ENCODE measurements at regions not wholly inside any gene's neighbourhood (a gene's known extent, or its start where the extent isn't known, plus 50 kb on each side); places are given as distances from the start of the nearest gene placed in this dataset.

DNA sequence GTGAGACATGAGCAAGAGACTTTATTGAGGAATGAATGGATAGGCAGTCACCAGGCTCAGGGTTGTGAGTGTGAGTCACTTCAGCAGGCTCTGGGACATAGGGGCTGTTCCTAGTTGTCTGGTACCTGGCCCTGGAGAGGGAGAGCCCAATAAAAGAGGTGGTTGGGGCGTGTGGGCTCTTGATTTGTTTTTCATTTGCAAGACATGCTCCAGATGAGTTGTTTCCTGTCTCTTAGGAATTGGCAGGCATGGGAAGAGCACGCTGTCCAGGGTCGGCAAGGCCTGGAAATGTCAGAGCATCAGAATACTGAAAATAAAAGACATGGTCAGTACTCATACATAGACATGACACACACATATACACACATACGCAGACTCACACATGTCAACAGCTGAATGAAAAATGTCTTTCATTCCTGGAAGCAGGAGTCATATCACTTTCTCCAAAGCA is 166.3 kb upstream of the SULF2 start:
- TF ChIP-seq, protein P1, sequence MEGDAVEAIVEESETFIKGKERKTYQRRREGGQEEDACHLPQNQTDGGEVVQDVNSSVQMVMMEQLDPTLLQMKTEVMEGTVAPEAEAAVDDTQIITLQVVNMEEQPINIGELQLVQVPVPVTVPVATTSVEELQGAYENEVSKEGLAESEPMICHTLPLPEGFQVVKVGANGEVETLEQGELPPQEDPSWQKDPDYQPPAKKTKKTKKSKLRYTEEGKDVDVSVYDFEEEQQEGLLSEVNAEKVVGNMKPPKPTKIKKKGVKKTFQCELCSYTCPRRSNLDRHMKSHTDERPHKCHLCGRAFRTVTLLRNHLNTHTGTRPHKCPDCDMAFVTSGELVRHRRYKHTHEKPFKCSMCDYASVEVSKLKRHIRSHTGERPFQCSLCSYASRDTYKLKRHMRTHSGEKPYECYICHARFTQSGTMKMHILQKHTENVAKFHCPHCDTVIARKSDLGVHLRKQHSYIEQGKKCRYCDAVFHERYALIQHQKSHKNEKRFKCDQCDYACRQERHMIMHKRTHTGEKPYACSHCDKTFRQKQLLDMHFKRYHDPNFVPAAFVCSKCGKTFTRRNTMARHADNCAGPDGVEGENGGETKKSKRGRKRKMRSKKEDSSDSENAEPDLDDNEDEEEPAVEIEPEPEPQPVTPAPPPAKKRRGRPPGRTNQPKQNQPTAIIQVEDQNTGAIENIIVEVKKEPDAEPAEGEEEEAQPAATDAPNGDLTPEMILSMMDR (IDR thresholded peaks at IDR 0.05): no peak
- DNase-seq: no peak
- Histone ChIP-seq H3K9me3 (no peaks in the 10 kb centered on the region), H3K4me1 (ENCODE audit: low read depth) (no peaks in the 10 kb centered on the region), H3K4me3 (no peak overlapping the region), H3K36me3 (ENCODE audit: low read depth) (no peaks in the 10 kb centered on the region)
- no peak for ATAC-seq
- intact Hi-C loops (cut with DNase I, micrococcal nuclease): no loop called here

DNA sequence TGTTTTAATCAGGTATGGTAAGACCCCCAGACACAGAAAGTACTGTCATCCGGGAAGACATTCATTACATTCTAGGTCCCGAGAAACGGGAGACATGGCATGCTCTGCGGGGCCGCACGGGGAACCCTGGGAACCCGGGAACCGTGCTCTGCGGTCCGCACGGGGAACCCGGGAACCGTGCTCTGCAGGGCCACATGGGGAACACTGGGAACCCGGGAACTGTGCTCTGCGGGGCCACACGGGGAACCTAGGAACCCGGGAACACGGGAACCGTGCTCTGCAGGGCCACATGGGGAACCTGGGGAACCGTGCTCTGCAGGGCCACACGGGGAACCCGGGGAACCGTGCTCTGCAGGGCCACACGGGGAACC is 165.6 kb upstream of the SULF2 start:
- intact Hi-C loops (cut with DNase I, micrococcal nuclease): no loop called here
- Histone ChIP-seq H3K4me3 (no peak overlapping the region), H3K9me3 (no peaks in the 10 kb centered on the region), H3K36me3 (ENCODE audit: low read depth) (no peaks in the 10 kb centered on the region), H3K4me1 (ENCODE audit: low read depth) (no peaks in the 10 kb centered on the region)
- ATAC-seq: no peak
- no peak for DNase-seq
- TF ChIP-seq, protein P1 (IDR thresholded peaks at IDR 0.05): no peak

DNA sequence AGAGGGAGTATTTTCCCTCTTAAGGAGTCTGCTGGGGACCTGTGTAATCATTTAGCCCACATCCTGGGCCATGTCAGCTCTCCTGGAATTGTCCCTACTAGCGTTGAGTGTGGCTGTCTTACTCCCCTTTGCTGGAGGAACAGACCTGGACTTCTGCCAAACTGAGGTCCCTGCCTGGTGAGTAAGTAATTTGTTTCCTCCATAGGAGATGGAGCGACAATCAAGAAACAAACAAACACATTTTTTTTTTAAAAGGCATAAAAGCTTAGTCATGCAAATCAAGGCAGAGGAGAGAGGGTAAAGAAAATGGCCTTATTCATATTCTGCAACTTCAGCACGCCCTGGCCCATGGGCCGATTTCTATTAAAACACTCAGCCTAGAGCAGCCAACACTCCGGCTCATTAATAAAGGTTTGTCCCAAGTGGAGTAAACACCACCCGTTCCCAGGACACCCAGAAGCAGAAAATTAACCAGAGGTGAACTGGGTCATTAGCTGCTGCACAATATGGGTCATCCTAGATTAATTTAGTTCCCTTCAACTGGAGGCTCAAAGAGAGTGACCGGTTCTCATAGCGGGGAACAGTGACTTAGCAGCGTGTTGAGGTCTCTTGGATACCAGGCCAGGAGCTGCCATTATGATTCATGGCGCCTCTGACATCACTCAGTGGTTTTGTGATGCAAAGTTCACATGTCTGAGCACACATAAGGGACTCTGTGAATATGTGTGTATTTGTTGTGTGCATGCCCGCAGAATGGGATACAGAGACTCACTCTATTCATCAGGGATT is 165.0 kb upstream of the SULF2 start:
- Histone ChIP-seq H3K36me3 (ENCODE audit: low read depth) (no peaks in the 10 kb centered on the region), H3K9me3 (no peaks in the 10 kb centered on the region), H3K4me1 (ENCODE audit: low read depth) (no peaks in the 10 kb centered on the region), H3K4me3 (no peak overlapping the region)
- ATAC-seq (no peak), DNase-seq (no peak)
- TF ChIP-seq, protein P1 (IDR thresholded peaks at IDR 0.05): no peak
- intact Hi-C loops (cut with DNase I, micrococcal nuclease): no loop called here

DNA sequence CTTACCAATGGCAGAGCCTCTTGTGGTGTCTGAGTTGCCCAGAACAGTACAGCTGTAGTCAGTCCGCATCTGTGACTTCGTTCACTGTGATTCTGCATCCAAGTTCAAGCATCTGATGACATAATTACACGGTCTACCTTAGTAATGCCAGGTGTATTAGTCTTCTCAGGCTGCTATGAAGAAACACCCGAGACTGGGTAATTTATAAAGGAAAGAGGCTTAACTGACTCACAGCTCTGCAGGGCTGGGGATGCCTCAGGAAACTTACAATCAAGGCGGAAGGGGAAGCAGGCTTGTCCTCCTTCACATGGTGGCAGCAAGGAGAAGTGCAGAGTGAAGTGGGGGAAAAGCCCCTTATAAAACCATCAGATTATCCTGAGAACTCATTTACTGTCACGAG is 163.9 kb upstream of the SULF2 start:
- Histone ChIP-seq H3K36me3 (ENCODE audit: low read depth) (no peaks in the 10 kb centered on the region), H3K4me3 (no peak overlapping the region), H3K4me1 (ENCODE audit: low read depth) (no peaks in the 10 kb centered on the region), H3K9me3 (no peaks in the 10 kb centered on the region)
- TF ChIP-seq, protein P1 (IDR thresholded peaks at IDR 0.05): no peak
- intact Hi-C loops (cut with DNase I, micrococcal nuclease): no loop called here
- ATAC-seq (no peak), DNase-seq (no peak)

DNA sequence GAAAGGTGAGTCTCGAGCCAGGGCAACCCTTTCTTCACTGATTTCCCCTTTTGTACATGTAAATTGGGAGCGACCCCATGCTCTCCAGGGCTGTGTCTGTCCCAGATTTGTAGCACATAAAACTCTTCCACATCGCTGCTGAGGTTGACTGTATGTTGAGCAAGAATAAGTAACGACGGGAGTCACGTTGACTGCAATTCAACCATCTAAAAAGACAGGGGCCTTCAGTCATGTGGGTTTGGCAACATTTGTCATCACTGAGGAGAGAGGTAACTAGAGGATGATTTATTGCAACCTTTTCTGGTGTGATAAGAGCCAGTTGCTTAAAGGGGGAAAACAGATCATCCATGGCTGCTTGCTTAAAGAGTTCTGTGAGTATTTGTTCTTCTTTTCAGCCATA is 159.4 kb upstream of the SULF2 start:
- no peak for ATAC-seq

More for the DNA sequence above, 159.4 kb upstream of the SULF2 start:
- no peak for DNase-seq
- Histone ChIP-seq H3K4me1 (ENCODE audit: low read depth) (no peaks in the 10 kb centered on the region), H3K4me3 (no peak overlapping the region), H3K9me3 (no peaks in the 10 kb centered on the region), H3K36me3 (ENCODE audit: low read depth) (no peaks in the 10 kb centered on the region)
- TF ChIP-seq, protein P1 (IDR thresholded peaks at IDR 0.05): no peak
- intact Hi-C loops (cut with DNase I, micrococcal nuclease): no loop called here
